HG02973 (cell line): ENCODE measurements at regions not wholly inside any gene's neighbourhood (a gene's known extent, or its start where the extent isn't known, plus 50 kb on each side); places are given as distances from the start of the nearest gene placed in this dataset.
"Not testable (repeated sequence)": the region's sequence is repeated elsewhere in the genome, so short reads cannot be mapped to it uniquely, and the experiment has no call there.

Source experiments
- ATAC-seq: cut with Tn5 transposase; IDR thresholded peaks from one replicate; pipeline ENCODE4 v1.9.1; 2021; ENCODE audit warnings: moderate library complexity; ENCODE audit not compliant: unreplicated experiment

DNA sequence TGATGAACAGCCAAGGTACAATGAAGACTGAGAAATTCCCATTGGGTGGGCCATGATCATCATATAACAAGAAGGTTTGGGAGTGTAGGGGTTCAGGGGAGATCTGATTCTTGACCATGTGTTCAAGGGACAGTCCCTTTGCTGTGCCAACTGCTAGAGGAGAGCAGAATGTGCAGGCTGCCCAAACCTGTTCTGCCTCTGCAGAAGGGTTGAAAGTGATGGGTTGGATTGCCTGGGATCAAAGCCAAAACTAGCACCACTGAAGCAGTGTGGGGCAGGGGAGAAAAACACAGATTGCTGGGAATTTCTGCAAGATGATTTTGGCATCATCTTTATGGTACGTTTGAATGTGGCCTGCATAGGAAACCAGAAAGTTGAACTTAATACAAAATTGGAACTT is 303.9 kb downstream of the OTUD1 start:
- ATAC-seq, result no peak

DNA sequence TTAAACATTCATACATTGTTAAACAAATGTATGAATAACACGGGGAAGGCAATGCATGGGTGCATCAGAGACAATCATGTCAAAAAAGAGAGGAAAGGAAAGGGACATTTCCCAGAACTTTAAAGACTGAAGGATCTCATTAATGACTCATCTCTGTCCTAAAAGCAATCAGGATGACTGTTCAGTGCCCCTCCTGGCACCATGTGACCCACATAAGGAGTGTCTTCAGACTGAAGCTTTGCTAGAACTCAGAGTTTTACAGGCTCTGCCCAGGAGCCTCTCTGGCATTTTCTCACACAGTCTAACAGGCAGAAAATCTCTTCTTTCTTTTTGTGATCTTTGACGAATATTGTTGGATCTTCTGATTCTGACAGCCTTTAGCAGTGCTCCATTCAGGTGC is 315.3 kb downstream of the OTUD1 start:
- ATAC-seq, result no peak

DNA sequence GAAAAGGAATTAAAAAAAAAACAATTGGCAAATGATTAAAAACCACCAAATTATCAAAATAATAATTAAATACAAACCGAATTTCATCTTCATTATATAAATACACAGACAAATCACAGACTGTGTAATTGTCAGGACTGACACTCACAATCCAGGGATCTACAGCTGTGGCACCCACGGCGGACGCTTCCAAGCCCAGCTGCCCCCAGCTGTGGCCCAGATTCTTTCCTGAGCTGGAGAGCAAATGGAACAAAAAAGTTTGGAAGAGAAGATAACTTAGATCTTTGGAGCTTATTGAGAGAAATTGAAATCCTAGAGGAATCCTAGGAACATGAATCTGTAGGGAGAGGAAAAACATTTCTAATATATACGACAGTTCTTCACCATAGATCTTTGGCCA is 316.1 kb downstream of the OTUD1 start:
- no peak for ATAC-seq

DNA sequence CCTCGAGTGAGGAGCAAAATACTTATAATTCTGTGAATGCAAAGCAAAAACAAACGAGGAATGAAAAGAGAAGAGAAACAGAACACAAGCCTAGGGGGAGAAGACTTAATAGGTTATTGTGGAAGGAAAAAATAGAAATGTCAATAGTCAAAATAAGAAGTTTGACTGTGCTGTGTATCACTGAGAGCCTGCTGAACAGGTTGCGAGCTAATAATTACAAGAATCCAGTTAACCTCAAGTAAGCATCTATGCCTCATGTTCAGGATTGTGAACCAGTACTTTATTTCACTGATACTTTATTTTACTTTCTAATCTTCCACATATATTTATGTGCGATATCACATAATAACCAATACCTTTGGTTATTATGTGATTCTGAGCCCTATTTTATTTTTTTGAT is 316.7 kb downstream of the OTUD1 start:
- ATAC-seq, result no peak

DNA sequence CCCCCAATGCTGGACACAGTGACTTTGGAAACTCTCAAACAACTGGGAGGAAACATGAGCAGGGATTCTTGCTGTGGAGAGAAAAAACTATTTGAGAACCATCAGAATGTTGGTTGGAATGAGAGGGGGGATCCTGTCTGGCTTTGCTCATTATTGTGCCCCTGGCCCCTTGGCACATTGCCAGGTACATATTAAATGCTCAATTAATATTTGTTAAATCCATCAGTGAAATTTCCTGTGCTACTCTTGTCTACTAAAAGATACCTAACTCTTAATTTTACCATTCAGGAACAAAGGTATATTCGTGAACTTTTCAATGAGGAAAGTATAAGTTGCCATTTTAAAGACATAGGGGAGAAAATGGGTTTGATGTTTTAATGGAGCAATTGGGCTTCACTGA is 329.4 kb downstream of the OTUD1 start:
- ATAC-seq, result no peak

DNA sequence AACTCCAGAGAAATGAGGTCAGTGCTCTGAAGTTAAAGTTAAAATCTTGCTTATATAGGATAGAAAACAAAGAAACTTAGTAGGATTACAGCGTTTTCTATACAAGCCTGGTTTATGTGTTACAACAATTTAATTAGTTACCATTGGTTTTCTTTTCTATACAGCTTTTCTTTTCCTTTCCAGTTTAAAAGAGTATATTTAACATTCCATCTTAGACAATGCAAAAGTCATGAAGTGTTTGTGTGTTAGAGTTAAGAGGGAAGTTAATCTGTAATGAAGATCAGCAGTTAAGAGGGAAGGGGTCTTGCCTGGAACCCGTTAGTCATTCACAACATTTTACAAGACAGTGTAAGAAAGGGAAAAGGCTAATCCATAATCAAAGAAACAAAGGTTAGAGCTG is 338.3 kb downstream of the OTUD1 start:
- no peak for ATAC-seq

DNA sequence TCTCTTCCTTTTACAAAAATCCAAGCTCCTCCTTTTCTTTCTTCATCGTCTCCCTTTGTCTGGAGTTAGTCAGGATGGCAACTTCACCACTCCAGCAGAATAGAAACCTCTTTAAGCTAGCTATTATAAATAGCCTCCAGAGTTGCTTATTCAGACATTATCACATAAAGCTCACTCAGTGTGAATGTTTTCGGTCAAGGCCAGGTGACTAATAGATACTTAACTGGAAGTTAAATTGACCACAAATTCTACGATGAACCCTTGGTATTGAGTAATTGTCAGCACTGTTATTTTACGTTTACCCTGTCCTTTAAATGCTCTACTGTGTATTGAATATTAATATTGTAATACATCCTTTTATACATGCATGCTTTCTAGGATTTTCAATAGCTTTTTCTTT is 340.4 kb downstream of the OTUD1 start:
- ATAC-seq, result no peak

DNA sequence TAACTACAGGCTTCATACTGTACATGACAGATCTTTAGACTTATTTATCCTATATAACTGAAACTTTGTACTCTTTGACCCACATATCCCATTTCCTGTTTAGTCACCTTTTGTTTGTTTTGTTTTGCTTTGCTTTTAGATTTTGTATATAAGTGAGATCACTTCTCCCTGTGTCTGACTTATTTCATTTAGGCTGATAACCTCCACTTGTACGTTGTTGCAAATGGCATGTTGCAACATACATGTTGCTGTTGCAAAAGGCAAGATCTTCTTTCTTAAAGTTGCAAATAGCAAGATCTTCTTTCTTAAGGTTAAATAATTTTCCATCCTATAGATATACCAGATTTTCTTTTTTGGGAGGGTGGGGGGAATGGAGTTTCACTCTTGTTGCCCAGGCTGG is 341.5 kb downstream of the OTUD1 start:
- ATAC-seq, result no peak

DNA sequence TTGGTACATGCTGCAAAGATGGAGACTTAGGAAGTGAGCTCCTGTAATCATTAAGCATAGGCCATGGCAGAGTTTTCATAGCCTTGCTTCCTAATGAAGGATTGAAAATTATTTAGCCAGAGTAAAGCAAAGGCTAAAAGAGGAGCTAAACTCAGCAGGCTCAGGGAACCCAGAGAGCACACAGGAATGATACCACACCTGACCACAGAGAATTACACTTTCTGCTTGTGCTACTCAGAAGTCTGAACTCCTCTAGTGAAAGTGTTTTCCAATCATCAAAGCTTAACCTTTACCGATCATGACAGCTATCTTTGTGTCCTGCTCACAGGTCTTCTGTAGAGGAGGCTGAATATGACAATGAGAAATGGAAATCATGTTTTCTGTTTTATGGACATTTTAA is 347.7 kb downstream of the OTUD1 start:
- no peak for ATAC-seq

DNA sequence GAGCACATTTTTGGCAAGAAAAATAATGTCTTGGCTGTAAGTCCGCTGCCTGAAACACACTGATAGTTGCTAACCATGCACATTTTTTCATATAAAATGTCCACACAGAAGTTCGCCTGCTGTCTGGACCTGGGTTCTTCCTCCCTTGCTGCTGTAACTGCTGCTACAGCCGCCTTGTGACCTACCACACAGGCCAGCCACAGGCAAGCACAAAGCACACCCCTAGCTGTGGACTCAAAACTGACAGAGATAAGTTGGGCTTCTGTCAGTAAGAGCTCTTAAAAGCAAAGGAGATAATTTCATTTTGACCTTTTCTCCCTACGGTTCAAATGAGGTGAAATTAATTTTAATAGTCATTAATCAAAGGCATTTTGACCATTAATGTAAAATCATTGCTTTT is 354.7 kb downstream of the OTUD1 start:
- ATAC-seq, result no peak

DNA sequence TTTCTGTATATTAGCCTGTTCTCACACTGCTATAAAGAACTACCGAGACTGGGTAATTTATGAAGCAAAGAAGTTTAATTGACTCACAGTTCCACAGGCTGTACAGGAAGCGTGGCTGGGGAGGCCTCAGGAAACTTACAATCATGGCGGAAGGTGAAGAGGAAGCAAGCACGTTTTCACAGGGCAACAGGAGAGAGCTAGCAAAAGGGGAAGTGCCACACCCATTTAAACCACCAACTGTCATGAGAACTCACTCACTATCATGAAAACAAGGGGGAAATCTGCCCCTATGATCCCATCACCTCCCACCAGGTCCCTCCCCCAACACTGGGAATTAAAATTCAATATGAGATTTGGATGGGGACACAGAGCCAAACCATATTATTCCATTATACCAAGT is 358.6 kb downstream of the OTUD1 start:
- ATAC-seq, result not testable (repeated sequence)

DNA sequence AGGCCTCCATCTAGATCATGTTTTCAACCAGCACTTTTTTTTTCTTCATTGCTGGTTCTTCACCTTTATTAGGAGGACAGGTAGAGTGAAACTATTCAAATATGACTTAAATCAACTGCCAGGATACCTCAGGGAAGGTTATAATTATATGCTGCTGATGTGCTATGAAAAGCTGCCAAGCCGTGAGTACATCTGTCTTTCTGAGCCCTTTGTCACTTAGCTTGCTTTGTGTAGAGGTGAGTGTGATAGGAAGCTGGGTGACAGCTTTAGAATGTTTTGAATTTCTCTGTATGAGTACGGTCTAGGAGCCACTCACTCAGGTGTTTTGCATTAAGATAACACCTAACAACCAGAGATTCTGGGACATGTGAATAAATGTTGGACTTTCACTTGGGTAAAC is 365.2 kb downstream of the OTUD1 start:
- ATAC-seq, result no peak

DNA sequence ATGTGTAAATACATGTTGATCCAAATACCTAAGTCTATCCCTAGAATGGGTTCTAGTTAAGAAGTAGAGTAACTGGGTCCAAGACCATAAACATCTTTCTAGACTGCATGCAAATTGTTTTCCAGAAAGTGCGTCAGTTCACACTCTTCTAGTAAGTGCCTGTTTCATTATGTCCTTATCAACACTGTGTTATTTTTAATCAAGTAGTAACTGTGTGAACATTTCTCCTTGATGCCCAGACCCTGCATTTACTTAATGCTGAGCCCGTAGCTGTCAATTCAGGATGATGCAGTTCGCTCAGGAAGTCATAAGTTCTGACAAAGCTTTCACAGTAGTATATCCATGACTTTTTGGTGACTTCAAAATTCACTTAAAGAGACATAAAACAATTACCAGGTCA is 374.8 kb downstream of the OTUD1 start:
- no peak for ATAC-seq

DNA sequence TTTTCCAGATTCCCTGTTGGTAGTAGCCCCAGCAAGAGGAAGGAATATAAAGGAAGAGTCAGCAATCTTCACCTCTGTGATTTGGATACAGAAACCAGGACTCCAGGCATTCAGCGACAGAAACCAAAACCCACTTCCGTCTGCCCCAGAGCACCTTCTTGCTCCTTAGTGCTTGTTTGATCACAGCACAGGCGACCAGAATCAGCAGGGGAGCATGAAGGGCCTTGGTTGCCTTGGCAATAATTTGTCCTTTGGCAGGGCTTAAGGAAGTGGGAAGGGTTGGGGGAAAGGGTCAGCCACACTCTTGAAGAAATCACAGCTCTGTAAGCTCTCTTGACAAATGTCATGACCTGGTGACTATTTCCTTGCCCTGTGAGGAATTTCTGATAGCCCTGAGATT is 379.6 kb downstream of the OTUD1 start:
- ATAC-seq, result no peak

DNA sequence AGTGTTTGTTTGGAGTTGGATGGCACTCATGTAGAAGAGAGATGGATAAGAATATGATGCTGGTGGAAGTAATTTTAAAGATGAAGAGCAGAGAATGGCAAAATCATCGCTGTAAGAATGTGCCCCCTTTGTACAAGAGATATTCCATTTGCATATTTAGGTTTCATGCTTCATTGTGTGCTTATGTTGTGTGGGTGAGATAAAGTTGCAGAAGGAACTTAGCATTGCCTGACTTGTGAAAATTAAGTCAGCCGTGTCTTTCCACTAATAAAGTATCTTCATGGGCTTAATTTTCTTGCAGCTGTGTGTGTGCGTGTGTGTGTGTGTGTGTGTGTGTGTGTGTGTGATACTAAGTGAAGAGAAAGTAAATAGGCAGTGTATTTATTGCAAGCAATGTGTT is 381.9 kb downstream of the OTUD1 start:
- no peak for ATAC-seq

DNA sequence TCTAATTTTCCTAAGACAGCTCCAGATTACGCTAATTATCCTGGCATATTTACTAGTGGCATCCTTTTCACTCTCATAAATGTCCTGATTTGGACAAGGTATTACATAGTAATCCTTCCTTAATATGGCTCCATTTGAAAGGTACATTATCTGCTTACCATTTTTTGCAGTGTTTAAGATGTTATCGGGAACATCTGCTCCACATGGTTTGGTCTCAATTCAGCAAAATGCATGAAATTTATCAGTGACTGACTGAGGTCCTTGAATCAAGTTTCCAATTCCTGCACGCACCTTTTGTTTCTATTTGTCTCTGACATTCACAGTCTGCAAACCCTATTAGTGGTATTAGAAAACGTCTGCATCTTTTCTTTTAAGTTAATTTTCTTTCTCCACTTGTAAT is 384.1 kb upstream of the KIAA1217 start:
- no peak for ATAC-seq

DNA sequence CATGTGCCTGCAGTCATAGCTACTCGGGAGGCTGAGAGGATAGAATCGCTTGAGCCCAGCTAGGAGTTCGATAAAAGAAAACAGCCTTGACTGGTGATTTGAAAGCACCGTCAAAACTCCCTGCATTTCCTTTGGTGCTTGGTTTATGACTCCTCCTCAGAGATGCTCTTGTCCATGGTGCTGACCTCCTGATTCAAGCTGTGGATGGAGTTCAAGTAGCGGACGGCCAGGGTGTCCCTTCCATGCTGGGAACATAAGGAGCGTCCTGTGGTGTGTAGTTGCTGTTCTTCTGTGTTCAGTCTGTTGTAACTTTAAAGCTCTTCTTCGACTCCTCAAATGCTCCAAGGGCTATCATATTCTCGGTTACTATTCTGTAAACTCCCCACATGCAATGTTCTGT is 382.5 kb upstream of the KIAA1217 start:
- no peak for ATAC-seq

DNA sequence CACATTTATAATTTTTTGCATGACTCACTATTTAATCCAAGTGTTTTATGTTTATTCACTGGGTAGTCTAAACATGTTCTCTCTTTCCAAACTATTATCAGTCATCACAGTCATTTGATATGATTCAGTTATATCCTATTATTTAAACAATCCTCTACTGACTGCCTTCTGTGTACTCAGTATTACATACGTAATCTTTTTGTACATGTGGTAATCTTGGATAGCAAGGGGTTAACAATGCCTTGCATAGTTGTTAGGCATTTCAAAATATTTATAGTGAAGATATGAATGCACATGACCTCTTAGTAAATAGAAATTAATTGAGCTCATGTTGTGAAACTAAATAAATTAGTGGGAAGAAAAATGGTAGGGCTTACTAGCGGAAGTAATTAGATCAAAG is 379.4 kb upstream of the KIAA1217 start:
- no peak for ATAC-seq

DNA sequence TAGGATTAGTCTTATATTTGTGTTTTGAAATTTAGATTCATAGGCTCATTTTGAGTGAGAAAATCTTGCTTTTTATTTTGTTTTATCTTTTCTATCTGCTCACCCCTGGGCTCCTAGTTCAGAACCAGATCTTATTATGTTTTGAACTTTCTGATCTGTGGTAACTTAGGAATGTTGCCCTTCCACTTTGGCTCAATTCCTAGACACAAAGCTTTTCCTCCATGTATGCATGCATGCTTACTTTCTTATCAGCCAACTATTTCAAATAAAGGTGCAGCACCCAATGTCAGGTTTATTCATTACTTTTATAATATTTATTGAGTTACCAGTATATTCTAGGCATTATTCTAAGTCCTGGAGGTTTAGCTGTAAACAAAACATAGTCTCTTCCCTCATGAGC is 374.8 kb upstream of the KIAA1217 start:
- ATAC-seq, result no peak

DNA sequence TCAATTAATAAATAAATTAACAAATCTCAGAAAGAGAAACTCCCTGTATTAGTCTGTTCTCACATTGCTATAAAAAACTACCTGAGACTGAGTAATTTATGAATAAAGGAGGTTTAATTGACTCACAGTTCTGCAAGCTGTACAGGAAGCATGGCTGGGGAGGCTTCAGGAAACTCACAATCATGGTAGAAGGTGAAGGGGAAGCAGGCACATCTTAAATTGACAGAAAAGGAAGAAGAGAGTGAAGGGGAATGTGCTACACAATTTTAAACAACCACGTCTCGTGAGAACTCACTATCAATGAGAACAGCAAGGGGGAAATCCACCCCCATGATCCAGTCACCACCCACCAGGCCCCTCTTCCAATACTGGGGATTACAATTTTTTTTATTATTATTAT is 358.3 kb upstream of the KIAA1217 start:
- no peak for ATAC-seq

DNA sequence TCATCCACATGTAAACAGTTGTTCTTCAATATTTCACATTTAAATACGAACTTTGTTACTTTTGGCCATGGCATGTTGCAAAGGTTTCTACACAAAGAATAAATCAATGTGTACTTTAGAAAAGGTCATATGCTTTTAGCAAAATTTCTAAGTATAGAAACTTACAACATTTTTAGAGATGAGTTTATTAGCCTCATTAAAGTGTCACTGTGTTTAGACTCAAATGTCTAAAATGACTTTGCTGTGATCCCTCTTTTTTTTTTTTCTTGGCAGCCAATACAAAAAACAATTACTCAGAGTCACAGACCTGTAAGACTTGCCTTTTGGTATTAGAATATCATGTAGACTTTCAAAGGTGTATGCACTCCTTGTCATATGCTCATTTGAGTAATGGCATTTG is 349.3 kb upstream of the KIAA1217 start:
- no peak for ATAC-seq

DNA sequence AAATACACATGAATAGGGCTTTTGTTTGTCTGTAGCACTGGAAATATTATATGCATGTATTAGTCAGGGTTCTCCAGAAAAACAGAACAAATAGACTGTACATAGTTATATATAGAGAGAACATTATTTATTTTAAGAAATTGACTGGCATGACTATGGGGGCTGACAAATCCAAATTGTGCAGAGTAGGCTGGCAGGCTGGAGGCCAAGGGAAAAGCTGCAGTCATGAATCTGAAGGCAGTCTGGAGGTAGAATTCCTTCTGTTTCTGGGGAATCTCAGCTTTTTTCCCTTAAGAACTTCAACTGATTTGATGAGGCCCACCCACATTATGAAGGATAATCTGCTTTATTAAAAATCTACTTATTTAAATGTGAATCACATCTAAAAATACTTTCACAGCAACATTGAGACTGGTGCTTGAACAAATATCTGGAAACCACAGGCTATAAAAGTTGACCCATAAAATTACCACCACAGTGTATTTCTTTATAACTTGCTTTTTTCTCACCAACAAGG is 344.2 kb upstream of the KIAA1217 start:
- ATAC-seq, result no peak

DNA sequence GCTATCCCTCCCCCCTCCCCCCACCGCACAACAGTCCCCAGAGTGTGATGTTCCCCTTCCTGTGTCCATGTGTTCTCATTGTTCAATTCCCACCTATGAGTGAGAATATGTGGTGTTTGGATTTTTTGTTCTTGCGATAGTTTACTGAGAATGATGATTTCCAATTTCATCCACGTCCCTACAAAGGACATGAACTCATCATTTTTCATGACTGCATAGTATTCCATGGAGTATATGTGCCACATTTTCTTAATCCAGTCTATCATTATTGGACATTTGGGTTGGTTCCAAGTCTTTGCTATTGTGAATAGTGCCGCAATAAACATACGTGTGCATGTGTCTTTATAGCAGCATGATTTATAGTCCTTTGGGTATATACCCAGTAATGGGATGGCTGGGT is 342.0 kb upstream of the KIAA1217 start:
- ATAC-seq, result not testable (repeated sequence)

DNA sequence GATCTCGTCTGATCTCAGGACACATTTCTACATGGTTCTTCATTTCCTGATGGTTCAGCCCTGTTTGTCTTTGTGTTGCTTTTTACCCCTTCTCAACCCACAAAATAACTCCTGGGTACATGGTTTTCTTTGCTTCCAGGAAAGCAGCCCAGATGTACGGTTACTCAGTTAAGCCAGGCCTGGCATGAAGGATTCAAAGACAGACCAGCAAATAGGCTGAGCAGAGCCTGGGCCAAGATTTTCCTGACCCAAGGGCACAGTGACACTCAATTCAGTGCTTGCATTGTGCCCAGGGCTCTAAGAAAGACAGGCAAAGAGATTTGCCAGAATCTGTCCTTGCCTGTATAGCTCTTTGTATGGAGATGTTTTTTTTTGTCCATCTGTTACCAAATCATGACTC is 340.8 kb upstream of the KIAA1217 start:
- no peak for ATAC-seq
